ENCODE measurements at regions not wholly inside any gene's neighbourhood (a gene's known extent, or its start where the extent isn't known, plus 50 kb on each side); places are given as distances from the start of the nearest gene placed in this dataset.

DNA sequence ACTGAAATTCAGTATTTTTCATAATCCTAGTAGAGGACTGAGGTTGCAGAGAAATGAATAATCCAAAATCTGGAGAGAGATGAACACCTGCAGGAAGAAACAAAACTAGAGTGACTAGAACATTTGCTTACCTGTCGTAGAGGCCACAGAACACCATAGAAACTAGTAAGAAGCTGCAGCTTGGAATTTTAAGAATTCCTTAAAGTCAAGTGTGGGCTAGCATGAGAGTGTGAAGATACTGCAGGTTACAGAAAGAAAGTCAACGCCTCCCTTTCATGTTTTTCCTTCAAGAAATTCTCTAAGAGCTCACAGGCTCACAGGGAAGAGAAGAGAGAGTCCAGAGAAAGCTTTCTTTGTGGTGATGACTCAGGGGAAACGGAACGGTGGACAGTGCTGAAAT, 633.7 kb downstream of the LRRIQ3 start:
- DNase-seq = no peak
- Histone ChIP-seq H3K36me3 (no peaks in the 10 kb centered on the region), H3K4me3 (no peak overlapping the region), H3K4me1 (no peaks in the 10 kb centered on the region), H3K27me3 (no peaks in the 10 kb centered on the region), H3K9me3 (peaks cover 0 to 18% (median 3%) of the 10 kb centered on the region in 11 donors), H3K27ac (no peak overlapping the region)
- TF ChIP-seq, protein P1, sequence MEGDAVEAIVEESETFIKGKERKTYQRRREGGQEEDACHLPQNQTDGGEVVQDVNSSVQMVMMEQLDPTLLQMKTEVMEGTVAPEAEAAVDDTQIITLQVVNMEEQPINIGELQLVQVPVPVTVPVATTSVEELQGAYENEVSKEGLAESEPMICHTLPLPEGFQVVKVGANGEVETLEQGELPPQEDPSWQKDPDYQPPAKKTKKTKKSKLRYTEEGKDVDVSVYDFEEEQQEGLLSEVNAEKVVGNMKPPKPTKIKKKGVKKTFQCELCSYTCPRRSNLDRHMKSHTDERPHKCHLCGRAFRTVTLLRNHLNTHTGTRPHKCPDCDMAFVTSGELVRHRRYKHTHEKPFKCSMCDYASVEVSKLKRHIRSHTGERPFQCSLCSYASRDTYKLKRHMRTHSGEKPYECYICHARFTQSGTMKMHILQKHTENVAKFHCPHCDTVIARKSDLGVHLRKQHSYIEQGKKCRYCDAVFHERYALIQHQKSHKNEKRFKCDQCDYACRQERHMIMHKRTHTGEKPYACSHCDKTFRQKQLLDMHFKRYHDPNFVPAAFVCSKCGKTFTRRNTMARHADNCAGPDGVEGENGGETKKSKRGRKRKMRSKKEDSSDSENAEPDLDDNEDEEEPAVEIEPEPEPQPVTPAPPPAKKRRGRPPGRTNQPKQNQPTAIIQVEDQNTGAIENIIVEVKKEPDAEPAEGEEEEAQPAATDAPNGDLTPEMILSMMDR (IDR thresholded peaks at IDR 0.05) = no peak
- WGBS, 2 donors = 68 to 79% methylated on average over 4 of the region's 4 CpGs
- intact Hi-C loops (cut with DNase I) = no loop called here
- no peak for ATAC-seq

GRCh38 chr1:73556270-73556669, 641.7 kb downstream of the LRRIQ3 start:
- no peak for DNase-seq

GRCh38 chr1:73537400-73537799, 660.6 kb downstream of the LRRIQ3 start:
- WGBS, 2 donors = 90 to 93% methylated on average over 1 of the region's 1 CpG
- intact Hi-C loops (cut with DNase I) = no loop called here

More at GRCh38 chr1:73556270-73556669, 641.7 kb downstream of the LRRIQ3 start:
- H3K27ac ChIP-seq = no peak overlapping the region
- H3K36me3 ChIP-seq = no peaks in the 10 kb centered on the region
- H3K27me3 ChIP-seq = no peaks in the 10 kb centered on the region
- H3K4me1 ChIP-seq = no peaks in the 10 kb centered on the region
- no peak for ATAC-seq
- no peak overlapping the region for H3K4me3 ChIP-seq
- TF ChIP-seq, protein P1 (IDR thresholded peaks at IDR 0.05) = no peak
- peaks cover 0 to 24% (median 3%) of the 10 kb centered on the region in 11 donors for H3K9me3 ChIP-seq
- intact Hi-C loops (cut with DNase I) = no loop called here

DNA sequence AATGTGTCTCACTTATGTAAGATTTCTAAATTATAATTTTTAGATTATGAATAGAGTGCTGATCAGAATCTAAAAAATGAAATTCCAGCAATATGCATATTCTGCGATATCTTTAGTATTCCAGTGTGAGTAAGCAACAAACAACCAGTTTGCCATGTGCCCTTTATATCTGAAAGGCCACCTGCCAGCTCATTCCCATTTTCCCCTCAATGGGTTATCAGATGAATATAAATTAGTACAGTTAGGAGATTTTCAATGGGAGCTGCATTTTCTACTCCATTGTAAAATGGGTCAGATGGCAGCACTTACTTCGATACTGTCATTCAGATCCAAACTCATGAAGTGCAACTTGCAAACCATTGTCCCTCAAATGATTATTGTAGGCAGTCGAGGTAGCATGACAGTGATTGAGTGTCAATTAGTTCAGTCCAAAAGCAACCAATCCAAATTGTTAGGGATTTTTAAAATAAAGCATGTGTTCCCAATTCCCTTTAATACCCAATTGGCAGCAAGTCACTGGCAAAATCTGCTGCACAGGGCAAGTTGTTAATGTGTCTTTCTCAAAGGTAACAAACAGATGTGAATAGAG, 680.3 kb downstream of the LRRIQ3 start:
- Histone ChIP-seq H3K9me3 (no peaks in the 10 kb centered on the region), H3K36me3 (no peaks in the 10 kb centered on the region), H3K4me3 (no peak overlapping the region), H3K4me1 (peaks cover 0 to 6% (median 0%) of the 10 kb centered on the region in 9 donors), H3K27ac (no peak overlapping the region), H3K27me3 (no peaks in the 10 kb centered on the region)
- 75 to 84% methylated on average over 3 of the region's 3 CpGs for WGBS, 2 donors
- DNase-seq (no peak), ATAC-seq (no peak)
- intact Hi-C loops (cut with DNase I) = no loop called here
- TF ChIP-seq, protein P1 (IDR thresholded peaks at IDR 0.05) = no peak

More at GRCh38 chr1:73537400-73537799, 660.6 kb downstream of the LRRIQ3 start:
- TF ChIP-seq, protein P1 (IDR thresholded peaks at IDR 0.05) = no peak
- DNase-seq = no peak
- Histone ChIP-seq H3K27me3 (no peaks in the 10 kb centered on the region), H3K9me3 (peaks cover 0 to 28% (median 0%) of the 10 kb centered on the region in 11 donors), H3K36me3 (no peaks in the 10 kb centered on the region), H3K27ac (no peak overlapping the region), H3K4me1 (no peaks in the 10 kb centered on the region), H3K4me3 (no peak overlapping the region)
- ATAC-seq = no peak
